ENCODE measurements at regions not wholly inside any gene's neighbourhood (a gene's known extent, or its start where the extent isn't known, plus 50 kb on each side); places are given as distances from the start of the nearest gene placed in this dataset.

DNA sequence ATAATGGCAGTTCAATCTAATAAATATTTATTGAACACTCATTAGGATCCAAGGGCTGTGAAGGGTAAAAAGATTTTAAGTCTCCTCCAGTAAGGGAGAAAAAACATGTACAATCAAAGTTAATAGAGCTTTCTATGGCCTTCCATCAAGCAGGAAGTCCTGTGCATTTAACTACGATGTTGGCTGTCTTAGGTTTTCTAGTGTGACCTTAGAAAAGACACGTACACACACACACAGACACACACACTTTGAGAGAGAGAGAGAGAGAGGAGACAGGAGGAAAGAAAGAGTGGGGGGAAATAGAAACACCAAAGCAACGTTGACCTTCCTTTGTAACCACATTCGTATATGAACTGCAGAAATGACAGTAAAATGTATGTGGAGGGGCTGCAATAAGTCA is 126.1 kb upstream of the TMC3 start:
- H3F3A ChIP-seq (replicated peaks; ENCODE audit: low read depth) = no peaks in the 10 kb centered on the region
- H3K36me3 ChIP-seq (ENCODE audit: insufficient read depth) = no peaks in the 10 kb centered on the region
- H3K4me1 Mint-ChIP-seq = peaks cover 8% of the 10 kb centered on the region
- H3K9me2 ChIP-seq (ENCODE audit: insufficient read depth) = 0 out of 2 replicates have a peak, but pooled peaks cover 6% of the 10 kb centered on the region
- no peak overlapping the region for H3K27ac ChIP-seq (ENCODE audit: low read depth)
- no peaks in the 10 kb centered on the region for H3K27me3 Mint-ChIP-seq (ENCODE audit: insufficient read depth, low read depth, poor library complexity)
- DNase-seq (ENCODE audit: low spot score) (no peak), ATAC-seq (no peak)
- no peak overlapping the region for H3K4me2 ChIP-seq
- no peaks in the 10 kb centered on the region for H3K4me1 ChIP-seq (ENCODE audit: insufficient read depth)
- no peak overlapping the region for H3K4me3 Mint-ChIP-seq
- H4K20me1 ChIP-seq (replicated peaks; ENCODE audit: insufficient read depth) = no peaks in the 10 kb centered on the region
- no peaks in the 10 kb centered on the region for H3K79me2 ChIP-seq (replicated peaks; ENCODE audit: insufficient read depth)
- no peaks in the 10 kb centered on the region for H3K27me3 ChIP-seq (ENCODE audit: insufficient read depth)
- no peak overlapping the region for H3K27ac Mint-ChIP-seq
- H2AFZ ChIP-seq = no peak overlapping the region
- no peaks in the 10 kb centered on the region; the same call in 2 of the 3 replicates for H3K36me3 Mint-ChIP-seq (ENCODE audit: low read depth)
- no peaks in the 10 kb centered on the region; the same call in 2 of the 3 replicates for H3K9me3 Mint-ChIP-seq
- TF ChIP-seq POLR2AphosphoS5 (IDR thresholded peaks at IDR 0.05; ENCODE audit: low read depth) = no peak
- TF ChIP-seq STAT1 (IDR thresholded peaks at IDR 0.05; ENCODE audit: unreplicated experiment) = no peak
- TF ChIP-seq ZNF331 (CRISPR knock-in tag; IDR thresholded peaks at IDR 0.05; ENCODE audit: low read depth) = no peak
- TF ChIP-seq, protein P1, sequence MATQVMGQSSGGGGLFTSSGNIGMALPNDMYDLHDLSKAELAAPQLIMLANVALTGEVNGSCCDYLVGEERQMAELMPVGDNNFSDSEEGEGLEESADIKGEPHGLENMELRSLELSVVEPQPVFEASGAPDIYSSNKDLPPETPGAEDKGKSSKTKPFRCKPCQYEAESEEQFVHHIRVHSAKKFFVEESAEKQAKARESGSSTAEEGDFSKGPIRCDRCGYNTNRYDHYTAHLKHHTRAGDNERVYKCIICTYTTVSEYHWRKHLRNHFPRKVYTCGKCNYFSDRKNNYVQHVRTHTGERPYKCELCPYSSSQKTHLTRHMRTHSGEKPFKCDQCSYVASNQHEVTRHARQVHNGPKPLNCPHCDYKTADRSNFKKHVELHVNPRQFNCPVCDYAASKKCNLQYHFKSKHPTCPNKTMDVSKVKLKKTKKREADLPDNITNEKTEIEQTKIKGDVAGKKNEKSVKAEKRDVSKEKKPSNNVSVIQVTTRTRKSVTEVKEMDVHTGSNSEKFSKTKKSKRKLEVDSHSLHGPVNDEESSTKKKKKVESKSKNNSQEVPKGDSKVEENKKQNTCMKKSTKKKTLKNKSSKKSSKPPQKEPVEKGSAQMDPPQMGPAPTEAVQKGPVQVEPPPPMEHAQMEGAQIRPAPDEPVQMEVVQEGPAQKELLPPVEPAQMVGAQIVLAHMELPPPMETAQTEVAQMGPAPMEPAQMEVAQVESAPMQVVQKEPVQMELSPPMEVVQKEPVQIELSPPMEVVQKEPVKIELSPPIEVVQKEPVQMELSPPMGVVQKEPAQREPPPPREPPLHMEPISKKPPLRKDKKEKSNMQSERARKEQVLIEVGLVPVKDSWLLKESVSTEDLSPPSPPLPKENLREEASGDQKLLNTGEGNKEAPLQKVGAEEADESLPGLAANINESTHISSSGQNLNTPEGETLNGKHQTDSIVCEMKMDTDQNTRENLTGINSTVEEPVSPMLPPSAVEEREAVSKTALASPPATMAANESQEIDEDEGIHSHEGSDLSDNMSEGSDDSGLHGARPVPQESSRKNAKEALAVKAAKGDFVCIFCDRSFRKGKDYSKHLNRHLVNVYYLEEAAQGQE (IDR thresholded peaks at IDR 0.05; ENCODE audit: unreplicated experiment) = no peak
- TF ChIP-seq JUNB (IDR thresholded peaks at IDR 0.05; ENCODE audit: unreplicated experiment) = no peak
- TF ChIP-seq ZNF114 (CRISPR knock-in tag; IDR thresholded peaks at IDR 0.05) = no peak
- TF ChIP-seq, protein P2, sequence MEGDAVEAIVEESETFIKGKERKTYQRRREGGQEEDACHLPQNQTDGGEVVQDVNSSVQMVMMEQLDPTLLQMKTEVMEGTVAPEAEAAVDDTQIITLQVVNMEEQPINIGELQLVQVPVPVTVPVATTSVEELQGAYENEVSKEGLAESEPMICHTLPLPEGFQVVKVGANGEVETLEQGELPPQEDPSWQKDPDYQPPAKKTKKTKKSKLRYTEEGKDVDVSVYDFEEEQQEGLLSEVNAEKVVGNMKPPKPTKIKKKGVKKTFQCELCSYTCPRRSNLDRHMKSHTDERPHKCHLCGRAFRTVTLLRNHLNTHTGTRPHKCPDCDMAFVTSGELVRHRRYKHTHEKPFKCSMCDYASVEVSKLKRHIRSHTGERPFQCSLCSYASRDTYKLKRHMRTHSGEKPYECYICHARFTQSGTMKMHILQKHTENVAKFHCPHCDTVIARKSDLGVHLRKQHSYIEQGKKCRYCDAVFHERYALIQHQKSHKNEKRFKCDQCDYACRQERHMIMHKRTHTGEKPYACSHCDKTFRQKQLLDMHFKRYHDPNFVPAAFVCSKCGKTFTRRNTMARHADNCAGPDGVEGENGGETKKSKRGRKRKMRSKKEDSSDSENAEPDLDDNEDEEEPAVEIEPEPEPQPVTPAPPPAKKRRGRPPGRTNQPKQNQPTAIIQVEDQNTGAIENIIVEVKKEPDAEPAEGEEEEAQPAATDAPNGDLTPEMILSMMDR (conservative IDR thresholded peaks at IDR 0.05; ENCODE audit: low read depth in 2 of 2) = no peak
- TF ChIP-seq EZH2 (IDR thresholded peaks at IDR 0.05; ENCODE audit: low read depth, unreplicated experiment) = no peak
- TF ChIP-seq EZH2phosphoT487 (IDR thresholded peaks at IDR 0.05; ENCODE audit: unreplicated experiment) = no peak
- TF ChIP-seq, protein P3, sequence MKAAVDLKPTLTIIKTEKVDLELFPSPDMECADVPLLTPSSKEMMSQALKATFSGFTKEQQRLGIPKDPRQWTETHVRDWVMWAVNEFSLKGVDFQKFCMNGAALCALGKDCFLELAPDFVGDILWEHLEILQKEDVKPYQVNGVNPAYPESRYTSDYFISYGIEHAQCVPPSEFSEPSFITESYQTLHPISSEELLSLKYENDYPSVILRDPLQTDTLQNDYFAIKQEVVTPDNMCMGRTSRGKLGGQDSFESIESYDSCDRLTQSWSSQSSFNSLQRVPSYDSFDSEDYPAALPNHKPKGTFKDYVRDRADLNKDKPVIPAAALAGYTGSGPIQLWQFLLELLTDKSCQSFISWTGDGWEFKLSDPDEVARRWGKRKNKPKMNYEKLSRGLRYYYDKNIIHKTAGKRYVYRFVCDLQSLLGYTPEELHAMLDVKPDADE (IDR thresholded peaks at IDR 0.05) = no peak
- no peak for TF ChIP-seq NANOG (IDR thresholded peaks at IDR 0.05; ENCODE audit: borderline replicate concordance)
- TF ChIP-seq CREB1 (CRISPR knock-in tag; IDR thresholded peaks at IDR 0.05; ENCODE audit: low read depth) = no peak
- TF ChIP-seq, protein P4, sequence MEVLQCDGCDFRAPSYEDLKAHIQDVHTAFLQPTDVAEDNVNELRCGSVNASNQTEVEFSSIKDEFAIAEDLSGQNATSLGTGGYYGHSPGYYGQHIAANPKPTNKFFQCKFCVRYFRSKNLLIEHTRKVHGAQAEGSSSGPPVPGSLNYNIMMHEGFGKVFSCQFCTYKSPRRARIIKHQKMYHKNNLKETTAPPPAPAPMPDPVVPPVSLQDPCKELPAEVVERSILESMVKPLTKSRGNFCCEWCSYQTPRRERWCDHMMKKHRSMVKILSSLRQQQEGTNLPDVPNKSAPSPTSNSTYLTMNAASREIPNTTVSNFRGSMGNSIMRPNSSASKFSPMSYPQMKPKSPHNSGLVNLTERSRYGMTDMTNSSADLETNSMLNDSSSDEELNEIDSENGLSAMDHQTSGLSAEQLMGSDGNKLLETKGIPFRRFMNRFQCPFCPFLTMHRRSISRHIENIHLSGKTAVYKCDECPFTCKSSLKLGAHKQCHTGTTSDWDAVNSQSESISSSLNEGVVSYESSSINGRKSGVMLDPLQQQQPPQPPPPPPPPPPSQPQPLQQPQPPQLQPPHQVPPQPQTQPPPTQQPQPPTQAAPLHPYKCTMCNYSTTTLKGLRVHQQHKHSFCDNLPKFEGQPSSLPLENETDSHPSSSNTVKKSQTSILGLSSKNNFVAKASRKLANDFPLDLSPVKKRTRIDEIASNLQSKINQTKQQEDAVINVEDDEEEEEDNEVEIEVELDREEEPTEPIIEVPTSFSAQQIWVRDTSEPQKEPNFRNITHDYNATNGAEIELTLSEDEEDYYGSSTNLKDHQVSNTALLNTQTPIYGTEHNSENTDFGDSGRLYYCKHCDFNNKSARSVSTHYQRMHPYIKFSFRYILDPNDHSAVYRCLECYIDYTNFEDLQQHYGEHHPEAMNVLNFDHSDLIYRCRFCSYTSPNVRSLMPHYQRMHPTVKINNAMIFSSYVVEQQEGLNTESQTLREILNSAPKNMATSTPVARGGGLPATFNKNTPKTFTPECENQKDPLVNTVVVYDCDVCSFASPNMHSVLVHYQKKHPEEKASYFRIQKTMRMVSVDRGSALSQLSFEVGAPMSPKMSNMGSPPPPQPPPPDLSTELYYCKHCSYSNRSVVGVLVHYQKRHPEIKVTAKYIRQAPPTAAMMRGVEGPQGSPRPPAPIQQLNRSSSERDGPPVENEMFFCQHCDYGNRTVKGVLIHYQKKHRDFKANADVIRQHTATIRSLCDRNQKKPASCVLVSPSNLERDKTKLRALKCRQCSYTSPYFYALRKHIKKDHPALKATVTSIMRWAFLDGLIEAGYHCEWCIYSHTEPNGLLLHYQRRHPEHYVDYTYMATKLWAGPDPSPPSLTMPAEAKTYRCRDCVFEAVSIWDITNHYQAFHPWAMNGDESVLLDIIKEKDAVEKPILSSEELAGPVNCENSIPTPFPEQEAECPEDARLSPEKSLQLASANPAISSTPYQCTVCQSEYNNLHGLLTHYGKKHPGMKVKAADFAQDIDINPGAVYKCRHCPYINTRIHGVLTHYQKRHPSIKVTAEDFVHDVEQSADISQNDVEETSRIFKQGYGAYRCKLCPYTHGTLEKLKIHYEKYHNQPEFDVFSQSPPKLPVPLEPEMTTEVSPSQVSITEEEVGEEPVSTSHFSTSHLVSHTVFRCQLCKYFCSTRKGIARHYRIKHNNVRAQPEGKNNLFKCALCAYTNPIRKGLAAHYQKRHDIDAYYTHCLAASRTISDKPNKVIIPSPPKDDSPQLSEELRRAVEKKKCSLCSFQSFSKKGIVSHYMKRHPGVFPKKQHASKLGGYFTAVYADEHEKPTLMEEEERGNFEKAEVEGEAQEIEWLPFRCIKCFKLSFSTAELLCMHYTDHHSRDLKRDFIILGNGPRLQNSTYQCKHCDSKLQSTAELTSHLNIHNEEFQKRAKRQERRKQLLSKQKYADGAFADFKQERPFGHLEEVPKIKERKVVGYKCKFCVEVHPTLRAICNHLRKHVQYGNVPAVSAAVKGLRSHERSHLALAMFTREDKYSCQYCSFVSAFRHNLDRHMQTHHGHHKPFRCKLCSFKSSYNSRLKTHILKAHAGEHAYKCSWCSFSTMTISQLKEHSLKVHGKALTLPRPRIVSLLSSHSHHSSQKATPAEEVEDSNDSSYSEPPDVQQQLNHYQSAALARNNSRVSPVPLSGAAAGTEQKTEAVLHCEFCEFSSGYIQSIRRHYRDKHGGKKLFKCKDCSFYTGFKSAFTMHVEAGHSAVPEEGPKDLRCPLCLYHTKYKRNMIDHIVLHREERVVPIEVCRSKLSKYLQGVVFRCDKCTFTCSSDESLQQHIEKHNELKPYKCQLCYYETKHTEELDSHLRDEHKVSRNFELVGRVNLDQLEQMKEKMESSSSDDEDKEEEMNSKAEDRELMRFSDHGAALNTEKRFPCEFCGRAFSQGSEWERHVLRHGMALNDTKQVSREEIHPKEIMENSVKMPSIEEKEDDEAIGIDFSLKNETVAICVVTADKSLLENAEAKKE (CRISPR knock-in tag; IDR thresholded peaks at IDR 0.05) = no peak
- no peak overlapping the region for H3K4me3 ChIP-seq

All from GM23338 (cell line).